ENCODE measurements at regions not wholly inside any gene's neighbourhood (a gene's known extent, or its start where the extent isn't known, plus 50 kb on each side); places are given as distances from the start of the nearest gene placed in this dataset.

DNA sequence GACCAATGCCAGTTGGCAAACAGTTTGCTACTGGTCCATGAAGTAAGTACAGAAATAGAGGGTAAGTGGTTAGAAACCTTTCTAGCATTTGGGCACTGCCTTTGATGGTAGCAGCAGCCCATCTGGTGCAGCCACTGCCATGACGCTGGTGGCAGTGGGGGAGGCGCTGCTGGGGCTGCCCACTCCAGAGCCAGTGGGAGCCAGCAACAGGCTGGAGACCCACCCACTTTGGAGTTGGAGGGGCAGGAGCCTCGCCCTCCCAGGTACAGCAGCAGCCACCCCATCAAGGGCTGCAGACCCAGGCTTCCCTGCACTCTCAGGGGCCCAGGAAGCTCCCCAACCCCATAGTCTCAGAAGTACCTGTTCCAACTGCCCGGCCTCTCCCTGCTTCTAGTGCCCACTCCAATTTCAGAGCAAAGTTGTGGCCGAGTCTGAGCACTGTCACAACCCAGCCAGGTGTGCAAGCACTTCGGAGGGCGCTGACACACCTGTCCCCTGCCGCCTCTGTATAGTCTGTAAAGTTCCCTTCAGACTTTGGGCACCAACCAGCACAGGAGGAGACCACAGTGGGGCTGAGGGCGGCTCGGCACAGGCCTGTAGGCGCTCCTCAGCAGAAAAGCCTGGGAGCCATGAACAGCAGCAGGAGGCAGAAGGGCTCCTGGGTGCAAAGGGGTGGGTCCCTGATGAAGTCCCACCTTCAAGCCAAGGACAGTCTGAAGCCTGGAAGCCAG lies 125.6 kb upstream of the CCDC150 start:
- Histone ChIP-seq H3K36me3 (ENCODE audit: control insufficient read depth in 2 of 2, extremely low read depth in 1 of 2, insufficient read depth in 2 of 2, low read length in 2 of 2) (no peaks in the 10 kb centered on the region), H3K9ac (replicated peaks; ENCODE audit: extremely low read depth, insufficient read depth, low read length) (no peak overlapping the region), H3K27ac (ENCODE audit: insufficient read depth, low read depth, low read length) (no peak overlapping the region), H2AFZ (ENCODE audit: low read depth, low read length) (no peak overlapping the region), H4K20me1 (replicated peaks; ENCODE audit: control insufficient read depth, extremely low read depth, insufficient read depth, low read length) (no peaks in the 10 kb centered on the region), H3K4me1 (ENCODE audit: control insufficient read depth, extremely low read depth, insufficient read depth, low read length) (no peaks in the 10 kb centered on the region), H3K9me1 (replicated peaks; ENCODE audit: control insufficient read depth, extremely low read depth, insufficient read depth, low read length) (no peaks in the 10 kb centered on the region), H3K27me3 (ENCODE audit: control insufficient read depth in 2 of 2, insufficient read depth in 2 of 2, low read length in 2 of 2) (peaks cover 7 to 8% of the 10 kb centered on the region in 2 experiments), H3K4me2 (ENCODE audit: insufficient read depth, low read length) (no peak overlapping the region), H3K4me3 (replicated peaks in 1 of 3; ENCODE audit: insufficient read depth in 1 of 3, low read depth in 1 of 3, low read length in 3 of 3) (no peak overlapping the region), H3K9me3 (replicated peaks; ENCODE audit: control insufficient read depth, insufficient read depth, low read length) (no peaks in the 10 kb centered on the region), H3K79me2 (ENCODE audit: control insufficient read depth, insufficient read depth, low read length) (no peaks in the 10 kb centered on the region)
- POLR2A ChIA-PET = no interaction called here
- BruUV-seq (replicated peaks) = no TSS peak
- CTCF ChIA-PET = no interaction called here
- TF ChIP-seq MYC (IDR thresholded peaks at IDR 0.05; ENCODE audit: low read depth, low read length) = no peak
- no peak for TF ChIP-seq POLR2AphosphoS5 (IDR thresholded peaks at IDR 0.05; ENCODE audit: insufficient read depth, low read depth, low read length)
- TF ChIP-seq, protein P1, sequence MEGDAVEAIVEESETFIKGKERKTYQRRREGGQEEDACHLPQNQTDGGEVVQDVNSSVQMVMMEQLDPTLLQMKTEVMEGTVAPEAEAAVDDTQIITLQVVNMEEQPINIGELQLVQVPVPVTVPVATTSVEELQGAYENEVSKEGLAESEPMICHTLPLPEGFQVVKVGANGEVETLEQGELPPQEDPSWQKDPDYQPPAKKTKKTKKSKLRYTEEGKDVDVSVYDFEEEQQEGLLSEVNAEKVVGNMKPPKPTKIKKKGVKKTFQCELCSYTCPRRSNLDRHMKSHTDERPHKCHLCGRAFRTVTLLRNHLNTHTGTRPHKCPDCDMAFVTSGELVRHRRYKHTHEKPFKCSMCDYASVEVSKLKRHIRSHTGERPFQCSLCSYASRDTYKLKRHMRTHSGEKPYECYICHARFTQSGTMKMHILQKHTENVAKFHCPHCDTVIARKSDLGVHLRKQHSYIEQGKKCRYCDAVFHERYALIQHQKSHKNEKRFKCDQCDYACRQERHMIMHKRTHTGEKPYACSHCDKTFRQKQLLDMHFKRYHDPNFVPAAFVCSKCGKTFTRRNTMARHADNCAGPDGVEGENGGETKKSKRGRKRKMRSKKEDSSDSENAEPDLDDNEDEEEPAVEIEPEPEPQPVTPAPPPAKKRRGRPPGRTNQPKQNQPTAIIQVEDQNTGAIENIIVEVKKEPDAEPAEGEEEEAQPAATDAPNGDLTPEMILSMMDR (IDR thresholded peaks at IDR 0.05; ENCODE audit: extremely low read depth in 1 of 2, insufficient read depth in 1 of 2, low read depth in 1 of 2, low read length in 2 of 2) = no peak
- TF ChIP-seq, protein P2, sequence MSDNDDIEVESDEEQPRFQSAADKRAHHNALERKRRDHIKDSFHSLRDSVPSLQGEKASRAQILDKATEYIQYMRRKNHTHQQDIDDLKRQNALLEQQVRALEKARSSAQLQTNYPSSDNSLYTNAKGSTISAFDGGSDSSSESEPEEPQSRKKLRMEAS (IDR thresholded peaks at IDR 0.05; ENCODE audit: insufficient read depth, insufficient read length) = no peak
- no peak for TF ChIP-seq POLR2A (IDR thresholded peaks at IDR 0.05; ENCODE audit: low read depth, low read length)
- TF ChIP-seq GATA2 (IDR thresholded peaks at IDR 0.05; ENCODE audit: insufficient read depth, insufficient read length, low read depth, low read length) = no peak
- no peak for TF ChIP-seq EZH2 (IDR thresholded peaks at IDR 0.05; ENCODE audit: borderline replicate concordance, low read depth, low read length, severe bottlenecking)
- no peak for TF ChIP-seq JUN (IDR thresholded peaks at IDR 0.05; ENCODE audit: borderline replicate concordance, insufficient read depth, insufficient read length, low read depth)
- no peak for TF ChIP-seq FOS (IDR thresholded peaks at IDR 0.05; ENCODE audit: borderline replicate concordance, insufficient read depth, low read length)
- FAIRE-seq (no peak), DNase-seq (ENCODE audit: low read depth, low spot score) (no peak)
- intact Hi-C loops (cut with micrococcal nuclease) (no loop called here), dilution Hi-C loops (cut with MboI; ENCODE audit: extremely low pct_ligation_motif_present, low sequenced_read_pairs) (no loop called here)

All from endothelial cell of umbilical vein (primary cell).